Gastroesophageal sphincter (tissue), 3 donors: ENCODE measurements at regions not wholly inside any gene's neighbourhood (a gene's known extent, or its start where the extent isn't known, plus 50 kb on each side); places are given as distances from the start of the nearest gene placed in this dataset.

Source experiments
- EP300 ChIP-seq: sonication (generic); formaldehyde crosslinking; IDR thresholded peaks from one replicate; pipeline ENCODE4 v1.6.1; 2017; ENCODE audit warnings: antibody characterized with exemption, mild to moderate bottlenecking
- TF ChIP-seq, protein P1 (sequence below), 4 experiments: fragments of 200-600 bp in 2 of 4; fragments of 450-650 bp in 2 of 4; sonication (generic) in 1 of 4; IDR thresholded peaks; one replicate each; pipeline ENCODE4 v1.5.1; 2017 to 2019; ENCODE audit warnings: antibody characterized with exemption in 4 of 4, mild to moderate bottlenecking in 2 of 4, moderate library complexity in 2 of 4

DNA sequence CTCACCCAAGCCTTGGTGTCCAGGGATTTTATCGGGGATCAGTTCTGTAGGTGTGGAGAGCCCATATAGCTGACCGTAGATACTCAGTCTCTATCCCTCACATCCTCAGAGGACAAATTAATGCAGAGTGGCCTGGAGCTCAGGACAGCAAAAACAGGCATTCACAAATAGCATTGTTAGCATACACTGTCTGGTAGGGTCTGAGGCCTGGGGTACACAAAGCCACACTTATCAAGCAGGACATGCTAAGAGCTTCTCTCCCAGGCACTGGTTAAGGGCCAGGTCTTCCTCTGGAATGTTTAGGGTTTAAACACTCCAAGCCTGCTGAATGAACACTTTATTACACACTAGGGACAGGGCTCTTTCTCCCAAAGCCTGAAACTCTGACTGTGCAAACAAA lies 253.2 kb downstream of the NEDD1 start:
- no peak for TF ChIP-seq EP300
- TF ChIP-seq, protein P1, sequence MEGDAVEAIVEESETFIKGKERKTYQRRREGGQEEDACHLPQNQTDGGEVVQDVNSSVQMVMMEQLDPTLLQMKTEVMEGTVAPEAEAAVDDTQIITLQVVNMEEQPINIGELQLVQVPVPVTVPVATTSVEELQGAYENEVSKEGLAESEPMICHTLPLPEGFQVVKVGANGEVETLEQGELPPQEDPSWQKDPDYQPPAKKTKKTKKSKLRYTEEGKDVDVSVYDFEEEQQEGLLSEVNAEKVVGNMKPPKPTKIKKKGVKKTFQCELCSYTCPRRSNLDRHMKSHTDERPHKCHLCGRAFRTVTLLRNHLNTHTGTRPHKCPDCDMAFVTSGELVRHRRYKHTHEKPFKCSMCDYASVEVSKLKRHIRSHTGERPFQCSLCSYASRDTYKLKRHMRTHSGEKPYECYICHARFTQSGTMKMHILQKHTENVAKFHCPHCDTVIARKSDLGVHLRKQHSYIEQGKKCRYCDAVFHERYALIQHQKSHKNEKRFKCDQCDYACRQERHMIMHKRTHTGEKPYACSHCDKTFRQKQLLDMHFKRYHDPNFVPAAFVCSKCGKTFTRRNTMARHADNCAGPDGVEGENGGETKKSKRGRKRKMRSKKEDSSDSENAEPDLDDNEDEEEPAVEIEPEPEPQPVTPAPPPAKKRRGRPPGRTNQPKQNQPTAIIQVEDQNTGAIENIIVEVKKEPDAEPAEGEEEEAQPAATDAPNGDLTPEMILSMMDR (IDR thresholded peaks at IDR 0.05) = no peak
